Neuronal stem cell (in vitro differentiated cells): ENCODE measurements at regions not wholly inside any gene's neighbourhood (a gene's known extent, or its start where the extent isn't known, plus 50 kb on each side); places are given as distances from the start of the nearest gene placed in this dataset.
"Not testable (repeated sequence)": the region's sequence is repeated elsewhere in the genome, so short reads cannot be mapped to it uniquely, and the experiment has no call there.

Experiments
- DNase-seq: peaks from one replicate; pipeline ENCODE4 v3.0.0-alpha.2; 2013; ENCODE audit warnings: low spot score
- H2AFZ ChIP-seq: one replicate; pipeline ENCODE4 v1.6.1; 2013; ENCODE audit warnings: mild to moderate bottlenecking, low read length, inconsistent platforms
- H2AK5ac ChIP-seq: 2 replicates; pipeline ENCODE4 v1.6.1; 2013; ENCODE audit warnings: low read depth, mild to moderate bottlenecking, inconsistent platforms, low read length, moderate library complexity, mixed read lengths
- H2BK120ac ChIP-seq: 2 replicates; pipeline ENCODE4 v1.6.1; 2013; ENCODE audit warnings: low read depth, mild to moderate bottlenecking, inconsistent platforms, low read length, moderate library complexity, mixed read lengths
- H2BK12ac ChIP-seq: one replicate; pipeline ENCODE4 v1.6.1; 2013; ENCODE audit warnings: low read length, inconsistent platforms
- H2BK15ac ChIP-seq: 2 replicates; pipeline ENCODE4 v1.6.1; 2013; ENCODE audit warnings: mild to moderate bottlenecking, low read length, inconsistent platforms, mixed read lengths
- H2BK5ac ChIP-seq: one replicate; pipeline ENCODE4 v1.6.1; 2013; ENCODE audit warnings: inconsistent platforms, mild to moderate bottlenecking, low read length, moderate library complexity
- H3K14ac ChIP-seq: one replicate; pipeline ENCODE4 v1.6.1; 2013; ENCODE audit warnings: low read length, inconsistent platforms
- H3K18ac ChIP-seq: 2 replicates; pipeline ENCODE4 v1.6.1; 2013; ENCODE audit warnings: low read length, inconsistent platforms
- H3K23ac ChIP-seq: 2 replicates; pipeline ENCODE4 v1.6.1; 2013; ENCODE audit warnings: low read depth, mild to moderate bottlenecking, mixed read lengths, low read length, inconsistent platforms; ENCODE audit not compliant: poor library complexity
- H3K27ac ChIP-seq: replicated peaks from 3 replicates; pipeline ENCODE4 v1.5.1; 2013; ENCODE audit warnings: low read length, inconsistent platforms
- H3K27me3 ChIP-seq, 3 experiments: 2 replicates each; pipeline ENCODE4 v1.6.1; 2013; ENCODE audit warnings: low read length in 3 of 3, mild to moderate bottlenecking in 2 of 3, inconsistent platforms in 1 of 3, low read depth in 1 of 3, mixed read lengths in 1 of 3, moderate library complexity in 1 of 3; ENCODE audit not compliant: control insufficient read depth in 3 of 3, insufficient read depth in 3 of 3
- H3K36me3 ChIP-seq, 2 donors: replicated peaks in 1 of 2; 2 replicates each; pipeline ENCODE4 v1.6.1; 2013; ENCODE audit warnings: low read length in 2 of 2; ENCODE audit not compliant: control insufficient read depth in 2 of 2, insufficient read depth in 2 of 2
- H3K4ac ChIP-seq: 2 replicates; pipeline ENCODE4 v1.6.1; 2013; ENCODE audit warnings: inconsistent platforms, mild to moderate bottlenecking, low read length, moderate library complexity
- H3K4me1 ChIP-seq, 2 donors: 1 replicate in 1 of 2; 2 replicates in 1 of 2; pipeline ENCODE4 v1.6.1; 2013; ENCODE audit warnings: low read length in 2 of 2, low read depth in 1 of 2; ENCODE audit not compliant: control insufficient read depth in 2 of 2, insufficient read depth in 1 of 2
- H3K4me2 ChIP-seq: one replicate; pipeline ENCODE4 v1.6.1; 2013; ENCODE audit warnings: mild to moderate bottlenecking, low read length, inconsistent platforms; ENCODE audit not compliant: insufficient read depth, poor library complexity, severe bottlenecking
- H3K4me3 ChIP-seq, 2 donors: 2 replicates each; pipeline ENCODE4 v1.5.1; 2013; ENCODE audit warnings: low read length in 2 of 2, mild to moderate bottlenecking in 2 of 2, inconsistent platforms in 1 of 2, moderate library complexity in 1 of 2
- H3K79me1 ChIP-seq: one replicate; pipeline ENCODE4 v1.6.1; 2013; ENCODE audit warnings: low read depth, mild to moderate bottlenecking, inconsistent platforms, low read length, moderate library complexity
- H3K9ac ChIP-seq: one replicate; pipeline ENCODE4 v1.6.1; 2013; ENCODE audit warnings: mild to moderate bottlenecking, low read depth, low read length, inconsistent platforms; ENCODE audit not compliant: poor library complexity
- H3K9me3 ChIP-seq, 2 donors: replicated peaks in 1 of 2; 2 replicates each; pipeline versions ENCODE3 to v1.6.1; 2013; ENCODE audit warnings: low read length in 2 of 2, mild to moderate bottlenecking in 2 of 2, inconsistent platforms in 1 of 2, low read depth in 1 of 2, mixed read lengths in 1 of 2, moderate library complexity in 1 of 2; ENCODE audit not compliant: control insufficient read depth in 2 of 2, insufficient read depth in 1 of 2
- H4K8ac ChIP-seq: one replicate; pipeline ENCODE4 v1.6.1; 2013; ENCODE audit warnings: low read depth, mild to moderate bottlenecking, inconsistent platforms, low read length, moderate library complexity
- H4K91ac ChIP-seq: one replicate; pipeline ENCODE4 v1.6.1; 2013; ENCODE audit warnings: low read length, low read depth, mild to moderate bottlenecking, inconsistent platforms; ENCODE audit not compliant: poor library complexity
- WGBS, 2 donors: extraction: QIAGEN DNeasy Blood & Tissue Kit; methylation state at CpG; one replicate each; pipeline ENCODE4 v1.1.7; 2013; ENCODE audit warnings: missing lambda C conversion rate in 2 of 2, mixed read lengths in 1 of 2; ENCODE audit not compliant: insufficient read length in 2 of 2, insufficient replicate concordance in 1 of 2; ENCODE audit errors: extremely low coverage in 2 of 2; 5-methylcytosine and 5-hydroxymethylcytosine counted together

GRCh38 chr1:235050911-235051360 is 77.7 kb downstream of the TOMM20 start:
- no peak overlapping the region for H2AK5ac ChIP-seq
- H2BK15ac ChIP-seq = no peak overlapping the region
- no peak overlapping the region for H4K8ac ChIP-seq
- no peaks in the 10 kb centered on the region for H3K79me1 ChIP-seq
- no peak overlapping the region for H3K27ac ChIP-seq
- no peak for DNase-seq
- H3K27me3 ChIP-seq = no peaks in the 10 kb centered on the region
- no peak overlapping the region for H2BK120ac ChIP-seq
- no peaks in the 10 kb centered on the region for H3K36me3 ChIP-seq
- H3K4me2 ChIP-seq = no peak overlapping the region
- no peak overlapping the region for H3K14ac ChIP-seq
- no peak overlapping the region for H3K4ac ChIP-seq
- H4K91ac ChIP-seq = no peak overlapping the region
- no peak overlapping the region for H3K18ac ChIP-seq
- H3K9ac ChIP-seq = no peak overlapping the region
- H2BK5ac ChIP-seq = no peak overlapping the region
- peak overlapping the region; percentile 19 for H2AFZ ChIP-seq
- no peaks in the 10 kb centered on the region for H3K9me3 ChIP-seq
- WGBS, 2 donors = no CpG with 5 or more reads among the region's 7 CpGs
- peaks cover 3 to 7% of the 10 kb centered on the region in 2 donors for H3K4me1 ChIP-seq
- no peak overlapping the region for H3K4me3 ChIP-seq
- H2BK12ac ChIP-seq = no peak overlapping the region
- H3K23ac ChIP-seq = no peak overlapping the region

- H3K4me2 ChIP-seq, H2BK120ac ChIP-seq, DNase-seq, H3K23ac ChIP-seq, H3K4me3 ChIP-seq, H3K14ac ChIP-seq, H2BK12ac ChIP-seq, H2BK15ac ChIP-seq, H3K9ac ChIP-seq, H3K9me3 ChIP-seq, H3K27ac ChIP-seq, H2BK5ac ChIP-seq, H3K4ac ChIP-seq, H3K36me3 ChIP-seq, H3K4me1 ChIP-seq, H2AK5ac ChIP-seq, H3K27me3 ChIP-seq, H3K18ac ChIP-seq, H4K8ac ChIP-seq, H4K91ac ChIP-seq, H3K79me1 ChIP-seq: not testable (repeated sequence)
- H2AFZ ChIP-seq = peak overlapping the region; percentile 25
- no CpG with 5 or more reads among the region's 21 CpGs for WGBS, 2 donors
These were observed 78.8 kb downstream of the TOMM20 start for GRCh38 chr1:235049716-235050378.

GRCh38 chr1:235049217-235049616 is 79.4 kb downstream of the TOMM20 start:
- Histone ChIP-seq H2BK5ac (no peak overlapping the region), H3K23ac (no peak overlapping the region), H2AK5ac (no peak overlapping the region), H3K18ac (peak overlapping the region; percentile 84), H4K8ac (no peak overlapping the region), H2BK12ac (no peak overlapping the region), H3K4me3 (no peak overlapping the region), H3K36me3 (no peaks in the 10 kb centered on the region), H2BK15ac (no peak overlapping the region), H3K27me3 (no peaks in the 10 kb centered on the region), H3K4ac (no peak overlapping the region), H3K9ac (no peak overlapping the region), H3K27ac (no peak overlapping the region), H2BK120ac (no peak overlapping the region), H3K79me1 (no peaks in the 10 kb centered on the region), H2AFZ (peak overlapping the region; percentile 25), H3K4me1 (peaks cover 3 to 7% of the 10 kb centered on the region in 2 donors), H3K4me2 (no peak overlapping the region), H4K91ac (no peak overlapping the region), H3K14ac (no peak overlapping the region), H3K9me3 (no peaks in the 10 kb centered on the region)
- DNase-seq = no peak
- WGBS, 2 donors = no CpG with 5 or more reads among the region's 5 CpGs

- peak overlapping the region; percentile 66 for H2AK5ac ChIP-seq
- H3K27ac ChIP-seq = no peak overlapping the region
- no peak for DNase-seq
- no peak overlapping the region for H4K91ac ChIP-seq
- H3K4me1 ChIP-seq = peaks cover 3 to 7% of the 10 kb centered on the region in 2 donors
- H2BK120ac ChIP-seq = peak overlapping the region; percentile 16
- H3K4me3 ChIP-seq = peak overlapping the region in 1 of 2 donors; percentile 45
- H3K36me3 ChIP-seq = no peaks in the 10 kb centered on the region
- no CpG with 5 or more reads among the region's 6 CpGs for whole genome bisulfite sequencing, 2 donors
- peak overlapping the region; percentile 1 for H3K4ac ChIP-seq
- no peak overlapping the region for H2BK5ac ChIP-seq
- no peak overlapping the region for H4K8ac ChIP-seq
- H2BK12ac ChIP-seq = peak overlapping the region; percentile 65
- no peaks in the 10 kb centered on the region for H3K79me1 ChIP-seq
- peak overlapping the region; percentile 14 for H3K23ac ChIP-seq
- H3K9me3 ChIP-seq = no peaks in the 10 kb centered on the region
- peak overlapping the region; percentile 21 for H2BK15ac ChIP-seq
- H3K27me3 ChIP-seq = no peaks in the 10 kb centered on the region
- peak overlapping the region; percentile 87 for H3K14ac ChIP-seq
- H2AFZ ChIP-seq = peak overlapping the region; percentile 79
- H3K4me2 ChIP-seq = no peak overlapping the region
- H3K18ac ChIP-seq = peak overlapping the region; percentile 24
- peak overlapping the region; percentile 47 for H3K9ac ChIP-seq
These were observed 81.2 kb downstream of the TOMM20 start for GRCh38 chr1:235047331-235047871.
